ENCODE measurements at regions not wholly inside any gene's neighbourhood (a gene's known extent, or its start where the extent isn't known, plus 50 kb on each side); places are given as distances from the start of the nearest gene placed in this dataset.

- TF ChIP-seq CTCF (IDR thresholded peaks at IDR 0.05) (no peak), POLR2A (IDR thresholded peaks at IDR 0.05) (no peak)
These were observed 859.4 kb downstream of the TYW1 start for GRCh38 chr7:67856046-67856445.
